Fibroblast of peridontal ligament (primary cell): ENCODE measurements at regions not wholly inside any gene's neighbourhood (a gene's known extent, or its start where the extent isn't known, plus 50 kb on each side); places are given as distances from the start of the nearest gene placed in this dataset.
"Not testable (repeated sequence)": the region's sequence is repeated elsewhere in the genome, so short reads cannot be mapped to it uniquely, and the experiment has no call there.

Source experiments
- DNase-seq: peaks from one replicate; pipeline ENCODE4 v3.0.0-alpha.2; 2010; ENCODE audit errors: extremely low read depth

DNA sequence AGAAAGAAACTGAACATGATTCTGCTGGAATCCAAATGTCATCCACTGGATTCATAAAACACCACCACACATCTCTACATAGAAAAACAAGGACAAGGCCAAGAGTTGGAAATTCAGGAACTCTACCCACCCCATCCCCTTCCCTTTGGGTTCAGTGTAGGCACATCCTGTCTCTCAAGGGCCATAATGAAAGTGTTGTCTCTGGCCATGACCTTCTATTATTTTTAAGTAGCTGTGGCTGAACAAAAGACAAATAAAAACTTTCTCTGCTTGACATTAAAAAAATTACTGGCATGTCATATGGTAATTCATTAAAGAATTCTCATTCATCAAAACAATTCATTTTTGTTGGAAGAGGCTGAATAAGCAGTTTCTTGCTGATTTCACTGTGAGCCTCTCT lies 54.9 kb upstream of the ZBTB18 start:
- no peak for DNase-seq

DNA sequence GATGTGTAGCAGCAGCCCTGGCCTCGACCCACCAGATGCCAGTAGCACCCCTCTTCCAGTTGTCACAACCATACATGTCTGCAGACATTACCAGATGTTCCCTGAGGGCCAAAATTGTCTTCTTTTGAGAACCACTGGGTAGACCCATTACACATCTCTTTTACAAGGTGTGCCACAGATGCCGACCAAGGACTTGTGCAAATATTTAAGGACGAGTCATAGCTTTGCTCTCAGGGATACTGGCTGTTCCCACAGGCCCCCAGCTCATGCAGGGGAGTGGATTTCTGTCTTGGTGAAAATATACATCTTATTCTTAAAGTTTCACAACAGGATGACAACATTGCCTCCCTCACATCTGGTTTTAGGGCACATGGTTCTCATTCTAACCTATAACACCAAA lies 59.4 kb upstream of the ZBTB18 start:
- DNase-seq = no peak

GRCh38 chr1:243984788-243985187 lies 66.3 kb upstream of the ZBTB18 start:
- DNase-seq = no peak

DNA sequence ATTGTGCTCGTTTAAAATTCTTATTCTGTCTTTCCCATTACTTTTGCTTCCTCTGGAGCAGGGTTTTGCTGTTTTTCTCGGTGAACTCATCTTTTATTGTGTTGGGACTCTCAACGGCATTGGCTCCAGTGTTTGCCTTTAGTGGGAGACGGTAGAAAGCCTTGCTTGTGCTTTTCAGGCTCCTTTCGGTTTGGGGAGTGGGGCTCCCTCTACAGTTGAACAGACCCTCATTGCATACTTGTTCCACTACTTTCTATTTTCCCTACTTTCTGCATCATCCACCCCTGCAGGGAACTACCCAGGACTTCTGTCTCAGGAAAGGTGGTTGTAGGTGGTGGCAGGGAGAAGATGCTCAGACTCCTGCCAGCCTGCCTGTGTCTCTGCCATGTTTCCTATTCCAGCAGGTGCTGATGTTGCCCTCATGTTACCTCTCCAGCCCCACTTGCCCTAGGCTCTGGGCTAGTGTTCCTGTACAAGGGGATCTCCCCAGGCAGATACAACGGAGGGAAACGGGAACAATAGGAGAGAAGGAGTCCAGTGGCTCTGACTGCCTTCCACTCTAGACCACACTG lies 68.5 kb upstream of the ZBTB18 start:
- DNase-seq = no peak

GRCh38 chr1:243980471-243980870 lies 70.6 kb upstream of the ZBTB18 start:
- DNase-seq = no peak

DNA sequence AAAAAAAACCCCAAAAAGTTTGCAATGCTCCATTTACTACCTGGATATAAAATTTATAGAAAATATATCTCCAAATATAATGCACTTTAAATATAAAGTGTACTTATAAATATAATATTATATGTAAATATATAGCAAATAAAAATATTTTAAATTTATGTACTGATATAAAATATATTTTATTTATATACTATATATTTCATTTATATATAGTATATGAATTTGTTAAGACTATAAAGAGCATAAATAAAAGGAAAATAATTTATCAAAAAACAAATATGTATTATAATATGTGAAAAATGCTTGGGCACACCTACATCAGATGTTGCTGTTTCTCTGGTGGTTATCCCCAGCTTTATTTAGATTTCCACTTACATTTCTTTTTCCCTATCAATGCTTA lies 71.0 kb upstream of the ZBTB18 start:
- DNase-seq = no peak

DNA sequence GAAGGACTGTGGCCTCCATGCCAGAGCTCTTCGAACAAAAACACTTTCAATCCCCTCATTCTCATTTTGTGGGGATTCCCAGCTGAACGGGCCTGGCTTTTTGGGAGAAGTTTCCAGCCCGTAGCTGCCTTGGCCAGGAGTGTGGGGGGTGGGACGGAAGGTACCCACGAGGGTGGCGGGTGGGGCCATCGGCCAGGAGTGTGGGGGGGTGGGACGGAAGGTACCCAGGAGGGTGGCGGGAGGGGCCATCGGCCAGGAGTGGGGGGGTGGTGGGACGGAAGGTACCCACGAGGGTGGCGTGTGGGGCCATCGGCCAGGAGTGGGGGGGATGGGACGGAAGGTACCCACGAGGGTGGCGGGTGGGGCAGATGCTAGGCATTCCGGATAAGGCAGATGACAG lies 71.7 kb upstream of the ZBTB18 start:
- no peak for DNase-seq

DNA sequence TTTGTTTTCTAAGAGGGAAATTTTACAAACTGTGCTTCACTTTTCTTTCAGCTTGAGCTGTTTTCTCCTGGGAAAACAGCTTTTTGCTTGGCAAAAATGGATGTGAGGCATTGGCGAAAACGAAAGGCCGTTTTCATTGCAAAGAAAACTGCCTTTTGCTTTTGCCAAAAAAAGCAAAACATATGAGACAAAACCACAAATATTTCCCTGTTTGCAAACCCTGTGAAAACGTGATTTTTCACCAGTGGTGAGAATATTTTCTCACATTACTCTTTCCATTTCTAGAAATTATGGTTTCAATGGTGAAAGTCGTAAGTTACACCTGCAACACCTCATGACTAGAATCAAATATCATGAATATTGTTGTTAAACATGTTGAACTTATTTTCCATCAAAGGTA lies 74.0 kb upstream of the ZBTB18 start:
- DNase-seq = peak; percentile 82

DNA sequence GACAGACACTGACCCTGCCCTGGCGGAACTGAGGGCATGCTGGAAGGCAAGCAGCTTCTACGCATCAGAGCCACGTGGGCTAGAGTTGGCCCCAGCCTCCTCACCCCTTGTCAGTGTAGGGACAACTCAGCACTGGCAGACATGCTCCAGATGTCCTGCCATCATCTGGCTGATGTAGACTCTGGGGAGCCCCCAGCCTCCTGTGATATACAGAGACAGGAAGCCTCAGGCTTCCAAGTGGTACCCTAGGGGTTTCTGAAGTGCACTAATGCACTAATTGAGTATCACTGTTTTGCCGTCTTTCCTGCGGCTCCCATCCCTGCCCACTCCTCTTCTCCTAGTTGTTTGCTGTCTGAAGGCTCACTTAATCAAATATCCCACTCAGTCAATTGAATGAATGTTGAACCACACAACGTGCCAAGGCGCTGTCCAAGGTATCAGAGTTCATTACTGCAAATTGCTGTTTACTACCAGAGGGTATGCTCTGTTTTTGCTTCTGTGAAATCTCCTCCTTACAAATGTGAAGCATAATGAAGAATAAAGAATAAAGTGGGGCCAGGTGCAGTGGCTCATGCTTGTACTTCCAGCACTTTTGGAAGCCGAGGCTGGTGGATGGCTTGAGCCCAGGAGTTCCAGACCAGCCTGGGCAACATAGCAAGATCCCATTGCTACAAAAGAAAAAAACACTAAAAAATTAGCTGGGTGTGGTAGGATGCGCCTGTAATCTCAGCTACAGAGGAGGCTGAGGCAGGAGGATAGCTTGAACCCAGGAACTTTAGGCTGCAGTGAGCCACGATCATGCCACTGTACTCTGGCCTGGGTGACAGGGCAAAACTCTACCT lies 76.4 kb upstream of the ZBTB18 start:
- DNase-seq = peak; percentile 52

DNA sequence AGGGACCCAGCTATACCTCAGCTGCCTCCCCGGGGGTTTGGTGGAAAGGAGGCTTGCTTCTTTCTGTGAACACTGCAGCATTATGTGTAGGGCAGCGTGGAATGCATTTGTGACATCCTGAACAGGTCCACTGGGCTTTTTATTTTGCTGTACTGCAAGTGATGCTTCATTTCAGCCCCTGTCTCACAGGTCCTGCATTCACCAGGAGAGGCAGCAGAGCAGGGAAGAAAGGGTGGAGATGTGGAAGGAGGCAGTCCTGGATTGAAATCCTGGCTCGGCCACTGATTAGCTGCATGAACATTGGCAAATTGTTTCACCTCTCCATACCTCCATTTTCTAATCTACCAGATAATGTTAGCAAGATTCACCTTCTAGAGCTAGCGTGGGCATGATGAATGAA lies 77.9 kb upstream of the ZBTB18 start:
- no peak for DNase-seq

GRCh38 chr1:243970077-243970476 lies 81.0 kb upstream of the ZBTB18 start:
- no peak for DNase-seq

GRCh38 chr1:243968413-243968812 lies 82.7 kb upstream of the ZBTB18 start:
- no peak for DNase-seq

DNA sequence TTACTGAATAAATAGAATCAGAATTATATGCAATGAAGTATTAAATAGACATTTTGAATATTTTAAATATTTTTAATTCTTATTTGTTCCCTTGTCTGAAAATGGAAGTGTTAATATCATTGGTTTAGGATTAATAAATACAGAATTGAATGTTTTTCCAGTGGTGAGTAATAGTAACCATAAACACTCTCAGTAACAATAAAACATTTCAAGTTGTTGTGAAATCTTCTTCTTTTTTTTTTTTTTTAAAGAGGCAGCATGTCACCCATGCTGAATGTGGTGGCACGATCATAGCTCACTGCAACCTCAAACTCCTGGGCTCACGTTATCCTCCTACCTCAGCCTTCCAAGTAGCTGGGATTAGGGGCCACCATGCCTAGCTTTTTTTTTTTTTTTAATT lies 86.2 kb upstream of the ZBTB18 start:
- DNase-seq = no peak

DNA sequence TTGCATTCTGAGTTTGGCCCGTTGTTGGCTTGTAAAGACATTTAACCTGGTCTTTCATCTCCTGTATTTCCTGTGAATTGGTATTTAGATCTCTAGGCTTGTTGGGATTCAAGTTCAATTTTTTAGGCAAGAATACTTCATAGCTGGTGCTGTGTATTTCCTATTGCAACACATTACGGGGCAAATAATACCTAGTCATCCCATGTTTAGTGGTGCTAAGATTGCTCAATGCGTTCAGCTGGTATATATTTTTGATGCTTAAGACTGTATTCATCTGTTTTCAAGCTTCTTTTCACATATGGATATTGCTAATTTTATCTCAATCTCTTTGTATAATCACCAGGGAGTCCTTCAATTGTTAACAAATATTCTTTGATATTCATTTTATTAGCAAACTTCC lies 87.5 kb upstream of the ZBTB18 start:
- DNase-seq = no peak

DNA sequence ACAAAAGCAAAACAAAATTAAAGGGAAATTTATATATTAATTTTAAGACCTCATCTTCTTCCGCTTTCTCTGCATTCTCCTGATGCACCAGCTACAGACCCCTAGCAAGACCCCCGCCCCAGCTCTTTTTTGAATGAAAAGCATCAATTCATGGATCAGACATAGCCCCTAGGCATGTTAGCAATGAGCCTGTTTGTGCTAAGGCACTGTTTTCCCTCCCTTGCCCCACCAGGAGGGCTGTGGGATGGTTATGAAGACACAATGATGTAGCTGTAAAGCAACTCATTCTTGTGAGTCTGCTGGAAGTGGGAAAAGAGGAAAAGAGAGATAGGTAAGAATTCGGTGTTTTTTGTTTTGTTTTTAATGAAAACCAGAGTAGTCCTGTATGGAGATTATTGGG lies 88.5 kb upstream of the ZBTB18 start:
- no peak for DNase-seq

DNA sequence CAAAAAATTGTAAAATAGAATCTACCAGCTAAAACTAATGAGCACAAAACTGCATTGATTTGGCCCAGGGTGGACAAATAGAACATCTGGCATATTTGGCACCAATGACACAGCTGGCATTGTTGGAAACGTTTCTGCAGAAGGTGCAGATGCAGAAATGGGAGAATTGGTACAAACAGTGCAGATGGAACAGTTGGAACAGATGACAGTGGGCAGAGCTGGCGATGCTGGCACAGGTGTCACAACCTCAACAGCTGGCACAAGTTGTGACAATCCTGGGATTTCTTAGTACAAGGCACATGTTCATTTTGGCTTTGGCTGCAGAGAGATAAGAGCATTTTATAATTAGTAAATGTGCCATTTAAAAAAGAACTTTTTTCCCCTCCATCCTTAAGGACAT lies 91.1 kb upstream of the ZBTB18 start:
- no peak for DNase-seq

- DNase-seq = no peak
These were observed 93.9 kb upstream of the ZBTB18 start for GRCh38 chr1:243957141-243957540.

DNA sequence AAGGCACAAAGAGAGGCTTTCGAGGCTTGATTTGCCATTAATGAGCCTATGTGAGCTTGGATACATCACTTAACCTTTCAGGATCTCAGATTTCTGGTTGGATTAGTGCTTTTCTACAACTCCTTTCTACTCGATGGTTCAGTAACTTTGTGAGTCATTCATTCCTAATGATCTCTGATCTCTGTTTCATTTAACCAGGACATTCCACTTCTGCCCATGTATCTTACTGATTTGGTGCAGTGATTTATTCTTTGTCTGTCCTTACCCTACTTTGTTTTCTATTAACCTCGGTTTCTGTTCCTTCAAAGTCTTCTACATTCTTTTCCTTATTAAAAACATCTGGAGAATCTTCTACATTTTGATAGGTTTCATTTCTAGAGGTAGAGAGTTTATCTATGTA lies 94.6 kb upstream of the ZBTB18 start:
- DNase-seq = peak; percentile 47

GRCh38 chr1:243951207-243951606 lies 99.9 kb upstream of the ZBTB18 start:
- DNase-seq = not testable (repeated sequence)

GRCh38 chr1:243950166-243950565 lies 100.1 kb upstream of the AKT3 start:
- peak; percentile 66 for DNase-seq

- DNase-seq = no peak
These were observed 96.9 kb upstream of the AKT3 start for GRCh38 chr1:243946946-243947345.

GRCh38 chr1:243946253-243946652 lies 96.2 kb upstream of the AKT3 start:
- no peak for DNase-seq

DNA sequence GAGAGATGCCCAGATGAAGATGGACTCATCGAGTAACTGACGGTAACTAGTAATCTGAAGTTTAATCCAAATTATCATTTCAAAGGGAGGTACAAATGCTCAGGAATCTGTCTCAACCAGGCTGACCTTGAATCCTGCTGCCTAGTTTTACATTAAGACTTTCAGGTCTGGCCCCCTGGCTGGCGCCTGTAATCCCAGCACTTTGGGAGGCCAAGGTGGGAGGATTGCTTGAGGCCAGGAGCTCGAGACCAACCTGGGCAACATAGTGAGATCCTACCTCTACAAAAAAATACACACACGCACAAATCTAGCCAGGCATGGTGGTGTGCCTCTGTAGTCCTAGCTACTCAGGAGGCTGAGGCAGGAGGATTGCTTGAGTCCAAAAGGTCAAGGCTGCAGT lies 95.7 kb upstream of the AKT3 start:
- DNase-seq = no peak
